ENCODE measurements at regions not wholly inside any gene's neighbourhood (a gene's known extent, or its start where the extent isn't known, plus 50 kb on each side); places are given as distances from the start of the nearest gene placed in this dataset.

DNA sequence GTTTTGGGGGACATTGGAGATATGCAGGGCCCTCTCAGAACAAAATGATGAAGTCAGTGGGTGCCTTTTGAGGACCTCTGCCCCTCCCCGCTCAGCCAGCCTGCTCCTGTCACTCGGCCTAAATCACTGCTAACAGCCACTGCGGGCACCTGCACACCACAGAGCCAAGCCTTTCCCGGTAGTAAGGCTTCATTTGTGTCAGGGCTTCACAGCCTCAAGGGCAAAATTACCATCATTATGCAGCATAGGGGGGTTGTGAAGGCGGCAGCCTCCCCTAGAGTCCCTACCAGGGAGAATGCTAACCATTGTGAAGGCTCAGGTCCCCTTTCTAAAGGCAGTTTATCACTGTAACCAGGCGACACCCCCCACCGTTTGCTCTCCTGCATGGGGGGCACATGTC is 519.8 kb upstream of the MYT1L start:
- no peak for TF ChIP-seq MED1 (CRISPR knock-in tag; IDR thresholded peaks at IDR 0.05; ENCODE audit: borderline replicate concordance)
- no peak for TF ChIP-seq GTF2F1 (IDR thresholded peaks at IDR 0.05; ENCODE audit: low read depth, low read length)

Data from K562 (cell line).